ENCODE measurements at regions not wholly inside any gene's neighbourhood (a gene's known extent, or its start where the extent isn't known, plus 50 kb on each side); places are given as distances from the start of the nearest gene placed in this dataset.
A peak's percentile ranks its signal among the peaks of the same experiment; 100 is the strongest.

GRCh38 chr13:73542446-73542845, 483.6 kb downstream of the KLF5 start:
- TF ChIP-seq CTCF (IDR thresholded peaks at IDR 0.05): no peak
- H3K27me3 ChIP-seq (ENCODE audit: insufficient read depth in 3 of 3, low read length in 2 of 3): no peaks in the 10 kb centered on the region
- H3K27ac ChIP-seq: no peak overlapping the region
- no peaks in the 10 kb centered on the region for H3K9me3 ChIP-seq
- intact Hi-C loops (cut with DNase I): no loop called here
- no peak for DNase-seq
- H3K4me3 ChIP-seq: no peak overlapping the region
- H3K4me1 ChIP-seq: no peaks in the 10 kb centered on the region
- no peak for ATAC-seq
- no peaks in the 10 kb centered on the region for H3K36me3 ChIP-seq (ENCODE audit: insufficient read depth in 1 of 2, low read depth in 1 of 2)

DNA sequence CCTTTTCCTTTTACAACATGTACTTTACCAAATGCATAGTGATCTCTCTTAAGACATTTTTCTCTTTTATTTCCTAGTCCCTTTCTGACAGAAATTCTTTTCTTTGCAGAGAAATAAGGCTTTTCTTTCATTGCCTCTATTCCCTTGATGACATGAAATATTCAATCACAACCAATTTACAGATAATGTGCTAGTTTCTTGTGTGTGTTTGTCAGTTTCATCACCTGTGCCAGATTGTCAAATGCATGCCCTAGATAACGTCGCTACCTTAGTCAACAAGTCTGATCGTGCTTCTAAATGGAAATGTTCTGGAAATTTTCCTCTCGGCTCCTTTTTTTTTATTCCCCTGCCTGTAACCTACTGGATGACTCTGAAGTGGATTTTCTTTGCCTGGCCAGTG, 478.1 kb downstream of the KLF5 start:
- Histone ChIP-seq H3K4me3 (no peak overlapping the region), H3K27me3 (ENCODE audit: insufficient read depth in 3 of 3, low read length in 2 of 3) (no peaks in the 10 kb centered on the region), H3K36me3 (ENCODE audit: insufficient read depth in 1 of 2, low read depth in 1 of 2) (no peaks in the 10 kb centered on the region), H3K4me1 (no peaks in the 10 kb centered on the region), H3K27ac (no peak overlapping the region), H3K9me3 (no peaks in the 10 kb centered on the region)
- WGBS, 3 donors: 29 to 59% (median 43%) methylated on average over 4 of the region's 4 CpGs
- ATAC-seq (peak in 2 of 4 donors; percentile 23 to 26), DNase-seq (no peak)
- TF ChIP-seq CTCF (IDR thresholded peaks at IDR 0.05): no peak
- intact Hi-C loops (cut with DNase I): no loop called here

GRCh38 chr13:73535341-73535740, 476.5 kb downstream of the KLF5 start:
- Histone ChIP-seq H3K36me3 (ENCODE audit: insufficient read depth in 1 of 2, low read depth in 1 of 2) (no peaks in the 10 kb centered on the region), H3K9me3 (no peaks in the 10 kb centered on the region), H3K4me1 (no peaks in the 10 kb centered on the region), H3K4me3 (no peak overlapping the region), H3K27me3 (ENCODE audit: insufficient read depth in 3 of 3, low read length in 2 of 3) (no peaks in the 10 kb centered on the region), H3K27ac (no peak overlapping the region)
- no peak for TF ChIP-seq CTCF (IDR thresholded peaks at IDR 0.05)
- DNase-seq (no peak), ATAC-seq (no peak)
- intact Hi-C loops (cut with DNase I): no loop called here
- 87 to 96% (median 92%) methylated on average over 6 of the region's 6 CpGs for WGBS, 3 donors

DNA sequence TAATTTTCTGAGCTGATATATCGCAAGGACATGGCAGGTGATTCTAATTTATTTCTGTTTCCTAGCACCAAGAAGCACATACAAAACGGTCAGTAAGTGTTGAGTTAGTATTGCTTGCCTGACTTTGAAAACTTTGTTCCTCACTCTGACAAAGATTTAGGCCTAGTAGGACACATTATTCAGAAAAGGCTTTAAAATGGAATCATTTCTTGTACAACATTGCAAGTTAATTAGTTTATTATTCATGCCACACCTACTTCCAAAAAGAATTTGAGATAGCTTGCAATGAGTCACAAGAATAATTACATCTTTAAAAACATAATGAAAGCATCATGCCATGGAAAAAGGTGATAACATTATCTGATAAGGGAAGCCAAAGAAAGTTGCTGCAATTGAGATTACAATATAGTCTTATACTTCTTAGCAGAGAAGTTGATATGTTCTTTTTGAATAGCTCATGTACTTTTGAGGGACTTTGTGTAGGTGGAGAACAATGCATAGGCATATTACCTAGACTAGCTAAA, 474.2 kb downstream of the KLF5 start:
- intact Hi-C loops (cut with DNase I): loop anchor here in 1 of 2 donors (5.0 kb wide), 1 partner anchor 51 kb away; no protein-coding TSS in a partner anchor
- TF ChIP-seq CTCF (IDR thresholded peaks at IDR 0.05): no peak
- DNase-seq (no peak), ATAC-seq (peak in 1 of 4 donors; percentile 14)
- Histone ChIP-seq H3K36me3 (ENCODE audit: insufficient read depth in 1 of 2, low read depth in 1 of 2) (no peaks in the 10 kb centered on the region), H3K27ac (no peak overlapping the region), H3K9me3 (no peaks in the 10 kb centered on the region), H3K27me3 (ENCODE audit: insufficient read depth in 3 of 3, low read length in 2 of 3) (no peaks in the 10 kb centered on the region), H3K4me3 (no peak overlapping the region), H3K4me1 (no peaks in the 10 kb centered on the region)
- WGBS, 3 donors: 32 to 56% (median 40%) methylated on average over 2 of the region's 2 CpGs

DNA sequence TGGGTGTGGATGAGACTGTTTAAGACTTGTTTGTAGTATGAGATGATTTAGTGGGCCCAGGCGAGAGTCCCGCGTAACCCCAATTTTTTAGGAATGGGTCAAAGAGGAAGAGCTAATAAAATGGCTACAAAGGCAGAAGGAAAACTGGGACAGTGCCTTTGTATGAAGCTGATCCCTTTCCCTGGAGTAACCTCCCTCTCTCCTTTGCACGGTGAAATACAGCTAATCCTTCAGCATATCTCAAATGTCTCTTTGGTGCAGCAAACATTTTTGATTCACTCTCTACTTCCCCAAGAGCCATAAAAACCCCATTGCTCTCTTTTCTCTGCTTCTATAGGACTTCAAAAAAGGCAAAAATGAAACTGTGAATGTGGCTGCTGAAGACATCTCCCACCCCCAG, 473.8 kb downstream of the KLF5 start:
- 59 to 75% (median 66%) methylated on average over 4 of the region's 4 CpGs for WGBS, 3 donors
- DNase-seq: no peak
- ATAC-seq: peak in 2 of 4 donors; percentile 45 to 72
- Histone ChIP-seq H3K9me3 (no peaks in the 10 kb centered on the region), H3K4me1 (no peaks in the 10 kb centered on the region), H3K4me3 (no peak overlapping the region), H3K27ac (no peak overlapping the region), H3K27me3 (ENCODE audit: insufficient read depth in 3 of 3, low read length in 2 of 3) (no peaks in the 10 kb centered on the region), H3K36me3 (ENCODE audit: insufficient read depth in 1 of 2, low read depth in 1 of 2) (no peaks in the 10 kb centered on the region)
- intact Hi-C loops (cut with DNase I): loop anchor here in 1 of 2 donors (5.0 kb wide), 1 partner anchor 50 kb away; no protein-coding TSS in a partner anchor
- no peak for TF ChIP-seq CTCF (IDR thresholded peaks at IDR 0.05)
